SJCRH30 (cell line): ENCODE measurements at regions not wholly inside any gene's neighbourhood (a gene's known extent, or its start where the extent isn't known, plus 50 kb on each side); places are given as distances from the start of the nearest gene placed in this dataset.

Experiments used
- DNase-seq, 2 experiments: peaks; one replicate each; pipeline ENCODE4 v3.0.0-alpha.2; 2015 to 2020
- H3K27ac ChIP-seq: fragments of 250-450 bp; sonication (Bioruptor Pico); 2 replicates; pipeline ENCODE4 v1.5.1; 2020; ENCODE audit warnings: mild to moderate bottlenecking, moderate library complexity
- H3K27me3 ChIP-seq: fragments of 250-450 bp; sonication (Bioruptor Pico); 2 replicates; pipeline ENCODE4 v1.5.1; 2020; ENCODE audit warnings: mild to moderate bottlenecking, moderate library complexity
- H3K36me3 ChIP-seq: fragments of 250-450 bp; sonication (Bioruptor Pico); 2 replicates; pipeline ENCODE4 v1.5.1; 2020; ENCODE audit warnings: mild to moderate bottlenecking, moderate library complexity
- H3K4me1 ChIP-seq: fragments of 250-450 bp; sonication (Bioruptor Pico); 2 replicates; pipeline ENCODE4 v1.5.1; 2020; ENCODE audit warnings: mild to moderate bottlenecking, moderate library complexity
- H3K4me3 ChIP-seq: fragments of 250-450 bp; sonication (Bioruptor Pico); 2 replicates; pipeline ENCODE4 v1.5.1; 2020; ENCODE audit warnings: mild to moderate bottlenecking, moderate library complexity
- H3K9me3 ChIP-seq: fragments of 250-450 bp; sonication (Bioruptor Pico); replicated peaks from 2 replicates; pipeline ENCODE4 v1.5.1; 2020; ENCODE audit warnings: mild to moderate bottlenecking, moderate library complexity

DNA sequence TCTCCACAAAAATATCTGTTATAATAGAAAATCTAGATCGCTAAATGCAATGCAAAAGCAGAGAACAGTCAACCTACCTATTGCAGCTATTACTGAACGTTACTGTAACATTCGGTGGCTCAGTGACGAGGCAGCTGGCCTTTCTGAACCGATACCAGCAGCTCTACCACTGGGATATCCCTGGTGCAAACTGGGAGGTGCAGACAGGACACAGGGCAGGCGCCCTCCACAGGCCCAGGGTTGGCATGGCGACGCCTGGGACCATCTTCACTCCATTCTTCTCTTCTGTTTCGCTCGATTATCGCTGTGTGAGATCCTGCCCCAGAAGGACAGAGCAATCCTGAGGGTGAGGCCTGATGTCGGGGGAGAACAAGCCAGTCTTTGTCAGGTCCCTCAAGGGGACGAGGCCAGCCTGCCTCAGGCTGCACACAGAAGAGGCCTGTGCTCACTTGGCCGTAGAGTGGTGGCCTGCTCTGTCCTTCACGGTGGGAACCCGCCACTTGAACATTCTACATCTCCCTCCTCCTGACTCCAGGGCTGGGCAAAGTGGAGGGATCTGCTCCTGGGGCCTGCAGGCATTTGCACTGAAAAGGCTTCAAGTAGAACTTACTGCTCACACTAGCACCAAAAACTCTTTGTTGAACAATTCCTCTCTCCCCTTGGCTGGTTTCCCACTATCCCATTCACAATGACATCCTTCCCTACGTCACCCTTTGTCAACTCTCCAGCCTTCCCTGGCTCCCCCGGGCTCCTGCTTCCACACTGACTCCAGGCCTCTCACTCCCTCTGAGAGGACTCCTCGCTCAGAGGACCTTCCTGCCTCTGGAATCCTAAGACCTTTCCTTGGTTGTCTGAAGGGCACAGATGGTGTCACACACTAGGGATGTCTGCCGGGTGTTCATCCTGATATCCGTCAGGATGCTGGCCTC is 49.7 kb downstream of the CYRIA start:
- DNase-seq, result peak in 1 of 2 experiments; percentile 39
- Histone ChIP-seq H3K27me3 (no peaks in the 10 kb centered on the region), H3K9me3 (no peaks in the 10 kb centered on the region), H3K27ac (peak overlapping the region; percentile 69), H3K4me1 (peaks cover 36% of the 10 kb centered on the region), H3K36me3 (peaks cover 3% of the 10 kb centered on the region; the same call in 1 of the 2 replicates), H3K4me3 (no peak overlapping the region)

DNA sequence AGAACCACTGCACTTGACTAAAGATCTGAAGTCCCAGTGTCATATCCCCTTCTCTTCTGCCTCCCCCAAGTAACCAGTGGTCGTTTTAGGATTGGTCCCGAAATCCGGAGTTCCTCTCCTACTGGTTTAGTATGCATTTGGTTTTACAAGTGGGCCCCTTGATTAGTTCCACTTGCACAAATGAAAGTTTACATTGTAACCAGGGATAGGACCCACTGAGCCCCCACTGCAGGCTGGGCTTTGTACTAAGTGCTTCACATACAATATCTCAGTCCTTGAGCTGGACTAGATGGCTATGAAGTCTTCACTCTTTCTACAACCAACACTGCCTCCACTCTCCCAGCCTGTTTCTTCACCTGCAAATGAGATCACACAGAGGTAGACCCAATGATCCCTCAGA is 50.4 kb downstream of the CYRIA start:
- peak; percentile 66 to 87 for DNase-seq
- peak overlapping the region; percentile 69 for H3K27ac ChIP-seq

DNA sequence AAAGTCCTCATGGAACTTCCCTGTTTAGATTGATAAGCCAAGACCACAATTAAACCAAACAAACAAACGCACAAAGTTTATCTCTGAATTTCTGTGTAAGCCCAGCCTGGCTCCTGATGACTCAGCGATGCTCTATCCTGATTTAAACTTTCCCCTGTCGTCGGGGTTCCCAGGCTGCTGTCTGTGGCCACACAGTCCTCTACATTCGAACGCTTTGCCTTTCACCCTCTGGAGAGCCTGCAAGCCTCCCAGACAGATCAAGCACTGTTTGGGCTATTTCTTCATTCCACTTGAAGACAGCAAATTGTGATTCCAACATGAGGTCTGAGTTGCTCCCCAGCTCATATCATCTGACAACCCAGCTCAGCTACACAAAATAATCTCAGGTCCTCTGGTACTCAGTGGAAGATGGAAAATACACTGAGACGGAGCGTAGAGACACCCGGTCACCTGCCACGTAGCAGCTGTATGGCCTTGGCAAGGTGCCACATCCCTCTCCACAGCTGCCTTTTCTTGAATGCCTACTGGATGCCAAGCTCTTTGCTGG is 51.2 kb downstream of the CYRIA start:
- Histone ChIP-seq H3K27ac (peak overlapping the region; percentile 69), H3K4me3 (no peak overlapping the region), H3K27me3 (no peaks in the 10 kb centered on the region), H3K9me3 (no peaks in the 10 kb centered on the region), H3K36me3 (no peaks in the 10 kb centered on the region; the same call in 1 of the 2 replicates), H3K4me1 (peaks cover 36% of the 10 kb centered on the region)
- peak; percentile 91 to 97 for DNase-seq

More for the DNA sequence above, 50.4 kb downstream of the CYRIA start:
- peaks cover 3% of the 10 kb centered on the region; the same call in 1 of the 2 replicates for H3K36me3 ChIP-seq
- H3K4me3 ChIP-seq, result no peak overlapping the region
- no peaks in the 10 kb centered on the region for H3K27me3 ChIP-seq
- no peaks in the 10 kb centered on the region for H3K9me3 ChIP-seq
- H3K4me1 ChIP-seq, result peaks cover 36% of the 10 kb centered on the region

DNA sequence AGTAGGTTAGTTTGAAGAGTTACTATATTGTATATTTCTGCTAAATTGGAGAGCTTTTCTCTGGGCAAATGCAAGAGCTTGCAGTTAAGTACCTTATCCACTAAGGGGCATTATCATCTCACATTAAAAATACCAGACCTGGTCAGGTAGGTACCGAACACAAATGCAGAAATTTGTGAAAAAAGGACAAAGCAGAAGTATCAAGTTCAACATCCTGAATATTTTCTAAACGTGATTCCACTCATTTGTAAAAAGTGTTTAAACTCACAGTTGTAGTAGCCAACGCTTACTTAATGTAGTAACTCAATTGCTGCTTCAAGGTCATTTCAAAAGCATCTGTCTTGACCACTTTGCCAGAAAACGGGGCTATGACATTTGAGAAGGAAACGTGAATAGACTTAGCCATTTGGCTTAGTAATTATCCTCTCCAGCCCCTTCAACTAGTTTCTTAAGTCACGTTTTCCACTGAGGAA is 52.1 kb downstream of the CYRIA start:
- DNase-seq, result peak in 1 of 2 experiments; percentile 66
- no peaks in the 10 kb centered on the region for H3K27me3 ChIP-seq
- no peaks in the 10 kb centered on the region for H3K9me3 ChIP-seq
- peaks cover 36% of the 10 kb centered on the region for H3K4me1 ChIP-seq
- no peaks in the 10 kb centered on the region; the same call in 1 of the 2 replicates for H3K36me3 ChIP-seq
- peak overlapping the region; percentile 69 for H3K27ac ChIP-seq
- no peak overlapping the region for H3K4me3 ChIP-seq

DNA sequence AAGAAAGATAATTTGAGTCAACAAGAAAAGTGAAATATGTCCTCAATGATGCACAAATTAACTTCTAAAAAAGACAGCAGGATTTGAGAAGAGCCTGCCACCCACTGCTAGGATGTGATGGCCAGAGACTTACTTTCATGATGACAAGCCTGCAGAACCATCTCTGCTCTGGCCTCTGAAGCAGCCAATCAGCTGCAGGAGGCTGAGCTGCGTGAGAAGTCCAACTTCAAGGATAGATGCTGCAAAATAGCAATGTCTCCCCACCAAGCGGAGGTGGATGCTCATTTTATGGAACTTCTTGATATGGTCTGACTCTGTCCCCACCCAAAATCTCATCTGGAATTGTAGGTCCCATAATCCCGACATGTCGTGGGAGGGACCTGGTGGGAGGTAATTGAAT is 53.1 kb downstream of the CYRIA start:
- H3K4me1 ChIP-seq, result peaks cover 39% of the 10 kb centered on the region
- no peak overlapping the region for H3K4me3 ChIP-seq
- no peaks in the 10 kb centered on the region for H3K9me3 ChIP-seq
- H3K27me3 ChIP-seq, result no peaks in the 10 kb centered on the region
- no peak for DNase-seq
- no peak overlapping the region for H3K27ac ChIP-seq
- H3K36me3 ChIP-seq, result no peaks in the 10 kb centered on the region

DNA sequence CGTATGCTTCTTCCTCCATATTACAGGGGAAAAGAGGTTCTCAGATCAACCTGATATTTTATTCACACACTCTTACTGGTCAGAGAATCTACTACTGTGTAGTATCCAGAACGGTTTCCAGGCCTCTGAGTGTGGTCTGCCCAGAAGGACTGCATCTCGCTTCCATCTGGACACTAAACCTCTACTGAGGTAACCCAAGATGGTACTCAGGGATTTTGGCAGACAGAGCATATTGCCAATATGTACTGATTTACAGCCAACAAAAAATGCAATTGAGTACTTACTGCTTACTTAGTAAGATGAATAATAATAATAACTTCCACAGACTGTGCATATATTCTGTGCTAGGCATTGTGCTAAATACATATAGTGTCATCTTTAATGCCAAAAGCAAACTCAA is 55.8 kb downstream of the CYRIA start:
- no peak overlapping the region for H3K27ac ChIP-seq

DNA sequence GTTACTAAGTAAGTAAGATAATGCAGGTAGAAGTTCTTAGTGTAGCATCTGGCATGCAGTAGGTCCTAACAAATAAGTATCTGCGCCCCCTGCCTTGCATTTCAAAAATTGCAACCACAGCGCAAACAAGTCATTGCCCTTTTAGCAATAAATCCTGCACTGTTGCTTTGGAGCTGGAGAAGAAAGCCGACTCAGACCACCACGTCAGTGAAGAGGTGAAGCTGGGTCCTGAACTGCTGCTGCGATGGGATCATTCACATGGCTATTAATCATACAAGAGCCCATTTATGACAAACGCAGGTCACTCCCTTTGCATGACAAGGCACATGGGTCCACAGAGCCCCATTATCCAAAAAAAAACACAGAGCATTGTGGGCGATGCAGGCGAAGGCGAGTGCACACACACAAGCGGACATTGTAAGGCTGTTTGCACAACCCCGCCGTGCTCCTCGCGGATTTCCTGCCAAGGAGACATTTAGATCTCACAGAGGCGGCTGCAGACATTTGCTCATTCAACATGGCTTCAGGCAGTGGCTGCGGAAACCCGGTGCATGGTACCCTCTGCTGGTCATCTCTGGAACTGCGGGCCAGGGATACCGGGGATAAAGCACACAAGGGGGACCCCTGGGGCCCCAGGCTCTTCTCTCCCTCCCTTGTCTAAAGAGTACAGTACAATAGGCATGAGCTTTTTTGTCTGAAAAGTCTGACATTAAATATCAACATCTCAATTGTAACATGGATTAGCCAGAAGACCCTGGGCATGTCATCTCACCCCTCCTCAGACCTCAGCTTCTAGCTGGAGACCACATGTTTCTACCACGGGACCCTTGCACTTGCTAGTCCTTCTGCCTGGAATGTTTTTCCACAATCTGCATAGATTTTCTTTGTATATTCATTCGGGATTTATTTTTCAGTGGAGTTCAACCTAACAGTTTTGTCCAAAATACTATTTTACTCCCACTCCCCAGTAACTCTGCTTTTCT is 56.7 kb downstream of the CYRIA start:
- Histone ChIP-seq H3K36me3 (no peaks in the 10 kb centered on the region), H3K27me3 (no peaks in the 10 kb centered on the region), H3K27ac (peak overlapping the region; percentile 62), H3K9me3 (no peaks in the 10 kb centered on the region), H3K4me1 (peaks cover 19% of the 10 kb centered on the region), H3K4me3 (peak overlapping the region; percentile 46)
- peak; percentile 91 to 96 for DNase-seq

More for the DNA sequence above, 55.8 kb downstream of the CYRIA start:
- Histone ChIP-seq H3K4me3 (no peak overlapping the region), H3K36me3 (no peaks in the 10 kb centered on the region), H3K27me3 (no peaks in the 10 kb centered on the region), H3K4me1 (peaks cover 26% of the 10 kb centered on the region), H3K9me3 (no peaks in the 10 kb centered on the region)
- DNase-seq, result no peak

DNA sequence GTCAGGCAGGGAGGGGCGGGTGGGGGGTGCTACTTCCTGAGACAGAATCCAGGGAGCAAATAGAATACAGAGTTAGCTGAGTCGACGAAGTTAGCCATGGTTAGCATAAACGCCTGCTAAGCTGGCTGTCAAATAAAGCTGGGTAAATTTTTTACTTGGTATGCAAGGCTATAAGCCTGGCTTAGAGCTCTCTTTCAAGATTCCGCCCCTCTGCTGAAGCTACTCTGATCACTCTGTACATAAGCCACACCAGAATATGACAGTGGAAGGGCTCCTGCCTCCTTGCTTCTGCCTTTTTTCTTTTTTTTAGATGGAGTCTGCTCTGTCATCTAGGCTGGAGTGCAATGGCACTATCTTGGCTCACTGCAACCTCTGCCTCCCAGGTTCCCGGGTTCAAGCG is 58.3 kb downstream of the CYRIA start:
- DNase-seq, result peak in 1 of 2 experiments; percentile 32
- H3K27me3 ChIP-seq, result no peaks in the 10 kb centered on the region

DNA sequence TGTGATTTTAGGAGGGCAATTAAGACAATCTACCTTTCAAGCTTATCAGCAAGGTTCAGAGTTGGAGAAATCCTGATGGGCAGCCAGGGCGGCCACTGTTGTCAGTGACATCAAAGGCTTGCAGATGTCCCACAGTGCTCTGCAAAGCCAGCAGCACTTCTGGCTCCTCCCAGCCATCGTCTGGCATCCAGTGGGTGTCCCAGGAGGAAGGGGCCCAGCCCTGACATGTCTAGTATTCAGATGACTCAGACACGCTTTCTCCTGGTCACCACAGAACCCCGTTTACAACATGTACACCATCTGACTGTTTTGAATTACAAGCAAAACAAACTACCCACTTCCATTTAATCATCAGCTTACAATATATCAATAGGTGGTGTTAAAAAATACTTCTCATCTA is 61.4 kb downstream of the CYRIA start:
- Histone ChIP-seq H3K27me3 (no peaks in the 10 kb centered on the region), H3K4me1 (peaks cover 11% of the 10 kb centered on the region; the same call in 1 of the 2 replicates), H3K36me3 (peaks cover 12% of the 10 kb centered on the region; the same call in 1 of the 2 replicates), H3K9me3 (no peaks in the 10 kb centered on the region; the same call in none of the 2 replicates), H3K27ac (no peak overlapping the region), H3K4me3 (no peak overlapping the region)
- no peak for DNase-seq

More for the DNA sequence above, 58.3 kb downstream of the CYRIA start:
- H3K36me3 ChIP-seq, result peaks cover under 1% of the 10 kb centered on the region; the same call in 1 of the 2 replicates
- no peak overlapping the region for H3K27ac ChIP-seq
- peaks cover 11% of the 10 kb centered on the region; the same call in 1 of the 2 replicates for H3K4me1 ChIP-seq
- no peak overlapping the region for H3K4me3 ChIP-seq
- no peaks in the 10 kb centered on the region for H3K9me3 ChIP-seq

DNA sequence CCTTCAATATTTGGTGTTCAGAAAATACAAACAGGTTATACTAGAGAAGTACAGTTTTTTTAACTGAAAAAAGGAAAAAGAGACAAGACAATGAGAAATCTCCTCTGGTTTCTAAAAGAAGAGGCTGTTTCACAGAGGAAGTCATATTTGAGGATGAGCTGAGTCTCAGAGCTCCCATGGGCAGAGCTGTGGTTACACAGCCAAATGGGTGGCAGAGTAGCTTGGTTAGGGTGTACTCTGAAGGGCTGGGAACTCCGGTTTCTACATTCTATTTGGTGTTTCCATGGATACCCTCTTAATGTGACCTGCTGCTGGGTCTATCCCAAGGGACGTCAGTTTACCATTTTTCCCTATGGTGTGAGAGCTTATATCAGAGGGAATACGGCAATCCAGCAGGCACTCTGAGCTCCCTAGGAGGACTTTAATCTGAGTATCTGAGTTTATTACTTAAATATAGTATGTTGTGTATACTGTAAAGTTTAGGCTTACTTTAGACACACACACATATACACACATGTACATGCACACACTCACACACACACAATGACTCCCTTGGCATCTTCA is 74.2 kb downstream of the CYRIA start:
- Histone ChIP-seq H3K36me3 (peaks cover 4% of the 10 kb centered on the region), H3K27ac (no peak overlapping the region), H3K4me1 (no peaks in the 10 kb centered on the region), H3K9me3 (no peaks in the 10 kb centered on the region), H3K4me3 (no peak overlapping the region), H3K27me3 (no peaks in the 10 kb centered on the region)
- DNase-seq, result no peak

DNA sequence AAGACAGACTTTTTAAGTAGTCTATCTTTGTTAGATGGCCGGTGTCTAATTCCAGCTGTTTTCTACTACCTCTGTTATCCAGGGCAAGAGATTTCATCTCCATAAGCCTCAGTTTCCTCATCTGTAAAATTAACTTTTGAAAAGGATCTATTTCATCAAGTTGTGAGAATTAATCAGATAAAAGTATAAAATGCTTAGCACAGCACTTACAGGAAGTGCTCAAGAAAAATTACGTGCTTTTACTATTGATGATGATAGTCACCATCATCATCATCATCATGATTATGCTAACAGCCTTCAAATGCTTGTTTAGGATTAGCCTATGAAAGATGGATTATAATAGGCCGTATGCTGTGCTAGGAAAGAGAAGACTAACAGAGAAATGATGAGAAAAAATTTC is 76.2 kb downstream of the CYRIA start:
- no peak overlapping the region for H3K27ac ChIP-seq
- no peaks in the 10 kb centered on the region for H3K9me3 ChIP-seq
- peaks cover 4% of the 10 kb centered on the region for H3K36me3 ChIP-seq
- no peaks in the 10 kb centered on the region for H3K4me1 ChIP-seq
- no peak for DNase-seq
- H3K4me3 ChIP-seq, result no peak overlapping the region
- no peaks in the 10 kb centered on the region for H3K27me3 ChIP-seq

DNA sequence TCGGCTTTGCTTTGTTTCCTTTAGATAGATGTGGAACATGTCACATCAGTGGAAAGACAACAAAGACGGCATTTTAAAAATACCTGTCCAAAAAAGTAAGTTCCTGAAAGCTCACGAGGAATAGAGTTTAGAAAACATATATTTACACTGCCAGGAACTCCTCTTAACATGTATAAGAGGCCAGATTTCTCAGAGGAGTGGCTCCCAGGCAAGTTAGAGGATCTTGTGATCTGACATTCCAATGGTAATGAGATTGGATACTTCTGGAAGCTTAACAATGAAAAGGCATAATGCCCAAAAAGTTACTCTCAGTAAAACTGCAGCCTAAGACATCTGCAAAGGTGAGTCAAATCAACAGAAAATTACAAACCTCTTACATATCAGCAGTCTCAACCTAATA is 77.1 kb downstream of the CYRIA start:
- H3K36me3 ChIP-seq, result peaks cover 4% of the 10 kb centered on the region
- H3K9me3 ChIP-seq, result no peaks in the 10 kb centered on the region
- H3K27me3 ChIP-seq, result no peaks in the 10 kb centered on the region
- no peak overlapping the region for H3K27ac ChIP-seq
- no peak for DNase-seq
- H3K4me3 ChIP-seq, result no peak overlapping the region
- H3K4me1 ChIP-seq, result no peaks in the 10 kb centered on the region

DNA sequence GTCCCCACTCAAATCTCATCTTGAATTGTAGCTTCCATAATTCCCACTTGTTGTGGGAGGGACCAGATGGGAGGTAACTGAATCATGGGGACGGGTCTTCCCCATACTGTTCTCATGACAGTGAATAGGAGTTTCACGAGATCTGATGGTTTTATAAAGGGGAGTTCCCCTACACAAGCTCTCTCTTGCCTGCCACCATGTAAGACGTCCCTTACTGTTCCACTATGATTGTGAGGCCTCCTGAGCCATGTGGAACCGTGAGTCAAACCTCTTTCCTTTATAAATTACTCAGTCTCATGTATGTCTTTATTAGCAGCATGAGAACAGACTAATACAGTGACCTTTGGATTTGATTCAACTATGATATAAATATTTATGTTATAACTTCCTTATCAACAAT is 78.0 kb downstream of the CYRIA start:
- Histone ChIP-seq H3K4me1 (no peaks in the 10 kb centered on the region), H3K4me3 (no peak overlapping the region), H3K27ac (no peak overlapping the region), H3K36me3 (peaks cover 10% of the 10 kb centered on the region), H3K27me3 (no peaks in the 10 kb centered on the region), H3K9me3 (no peaks in the 10 kb centered on the region)
- no peak for DNase-seq
